ENCODE measurements at regions not wholly inside any gene's neighbourhood (a gene's known extent, or its start where the extent isn't known, plus 50 kb on each side); places are given as distances from the start of the nearest gene placed in this dataset.

GRCh38 chr9:104984121-104984520, 56.2 kb upstream of the ABCA1 start:
- Histone ChIP-seq H3K36me3 (replicated peaks; ENCODE audit: low read depth, low read length) (no peaks in the 10 kb centered on the region), H3K9me3 (ENCODE audit: insufficient read depth, low read length) (no peaks in the 10 kb centered on the region), H3K4me2 (ENCODE audit: low read length) (no peak overlapping the region), H3K9ac (ENCODE audit: low read length) (no peak overlapping the region), H3K27me3 (ENCODE audit: low read depth, low read length) (peaks cover 51% of the 10 kb centered on the region), H3K27ac (ENCODE audit: low read length) (no peak overlapping the region), H3K4me1 (ENCODE audit: low read length) (no peaks in the 10 kb centered on the region), H2AFZ (ENCODE audit: low read depth, low read length) (no peak overlapping the region), H3K79me2 (ENCODE audit: low read length) (no peaks in the 10 kb centered on the region), H3K4me3 (ENCODE audit: low read length) (no peak overlapping the region), H4K20me1 (ENCODE audit: insufficient read depth, low read length) (no peaks in the 10 kb centered on the region)
- no peak for TF ChIP-seq CTCF (IDR thresholded peaks at IDR 0.05; ENCODE audit: low read depth, low read length)
- TF ChIP-seq EZH2phosphoT487 (IDR thresholded peaks at IDR 0.05; ENCODE audit: low read depth): no peak

- Histone ChIP-seq H3K4me2 (ENCODE audit: low read length) (no peak overlapping the region), H3K9me3 (ENCODE audit: insufficient read depth, low read length) (no peaks in the 10 kb centered on the region), H3K27me3 (ENCODE audit: low read depth, low read length) (peaks cover 54% of the 10 kb centered on the region), H2AFZ (ENCODE audit: low read depth, low read length) (no peak overlapping the region), H3K79me2 (ENCODE audit: low read length) (no peaks in the 10 kb centered on the region), H3K4me3 (ENCODE audit: low read length) (no peak overlapping the region), H3K9ac (ENCODE audit: low read length) (no peak overlapping the region), H3K27ac (ENCODE audit: low read length) (no peak overlapping the region), H4K20me1 (ENCODE audit: insufficient read depth, low read length) (no peaks in the 10 kb centered on the region), H3K4me1 (ENCODE audit: low read length) (peaks cover under 1% of the 10 kb centered on the region), H3K36me3 (replicated peaks; ENCODE audit: low read depth, low read length) (no peaks in the 10 kb centered on the region)
- TF ChIP-seq EZH2phosphoT487 (IDR thresholded peaks at IDR 0.05; ENCODE audit: low read depth) (no peak), CTCF (IDR thresholded peaks at IDR 0.05; ENCODE audit: low read depth, low read length) (no peak)
These were observed 56.6 kb upstream of the ABCA1 start for GRCh38 chr9:104984542-104984941.

GRCh38 chr9:104984948-104985347, 57.0 kb upstream of the ABCA1 start:
- H3K4me3 ChIP-seq (ENCODE audit: low read length): no peak overlapping the region
- no peak overlapping the region for H3K9ac ChIP-seq (ENCODE audit: low read length)
- peaks cover 4% of the 10 kb centered on the region for H3K4me1 ChIP-seq (ENCODE audit: low read length)
- peaks cover 57% of the 10 kb centered on the region for H3K27me3 ChIP-seq (ENCODE audit: low read depth, low read length)
- H3K4me2 ChIP-seq (ENCODE audit: low read length): no peak overlapping the region
- H4K20me1 ChIP-seq (ENCODE audit: insufficient read depth, low read length): no peaks in the 10 kb centered on the region
- H3K36me3 ChIP-seq (replicated peaks; ENCODE audit: low read depth, low read length): no peaks in the 10 kb centered on the region
- H2AFZ ChIP-seq (ENCODE audit: low read depth, low read length): no peak overlapping the region
- TF ChIP-seq CTCF (IDR thresholded peaks at IDR 0.05; ENCODE audit: low read depth, low read length) (no peak), EZH2phosphoT487 (IDR thresholded peaks at IDR 0.05; ENCODE audit: low read depth) (no peak)
- H3K9me3 ChIP-seq (ENCODE audit: insufficient read depth, low read length): no peaks in the 10 kb centered on the region
- no peak overlapping the region for H3K27ac ChIP-seq (ENCODE audit: low read length)
- H3K79me2 ChIP-seq (ENCODE audit: low read length): no peaks in the 10 kb centered on the region

- Histone ChIP-seq H3K4me3 (ENCODE audit: low read length) (no peak overlapping the region), H3K36me3 (replicated peaks; ENCODE audit: low read depth, low read length) (no peaks in the 10 kb centered on the region), H2AFZ (ENCODE audit: low read depth, low read length) (no peak overlapping the region), H3K79me2 (ENCODE audit: low read length) (no peaks in the 10 kb centered on the region), H3K4me1 (ENCODE audit: low read length) (peaks cover 14% of the 10 kb centered on the region), H3K9ac (ENCODE audit: low read length) (no peak overlapping the region), H4K20me1 (ENCODE audit: insufficient read depth, low read length) (no peaks in the 10 kb centered on the region), H3K27me3 (ENCODE audit: low read depth, low read length) (peaks cover 59% of the 10 kb centered on the region), H3K27ac (ENCODE audit: low read length) (no peak overlapping the region), H3K4me2 (ENCODE audit: low read length) (no peak overlapping the region), H3K9me3 (ENCODE audit: insufficient read depth, low read length) (no peaks in the 10 kb centered on the region)
- no peak for TF ChIP-seq EZH2phosphoT487 (IDR thresholded peaks at IDR 0.05; ENCODE audit: low read depth)
- TF ChIP-seq CTCF (IDR thresholded peaks at IDR 0.05; ENCODE audit: low read depth, low read length): no peak
These were observed 58.1 kb upstream of the ABCA1 start for GRCh38 chr9:104986096-104986495.
